ENCODE measurements at regions not wholly inside any gene's neighbourhood (a gene's known extent, or its start where the extent isn't known, plus 50 kb on each side); places are given as distances from the start of the nearest gene placed in this dataset.

DNA sequence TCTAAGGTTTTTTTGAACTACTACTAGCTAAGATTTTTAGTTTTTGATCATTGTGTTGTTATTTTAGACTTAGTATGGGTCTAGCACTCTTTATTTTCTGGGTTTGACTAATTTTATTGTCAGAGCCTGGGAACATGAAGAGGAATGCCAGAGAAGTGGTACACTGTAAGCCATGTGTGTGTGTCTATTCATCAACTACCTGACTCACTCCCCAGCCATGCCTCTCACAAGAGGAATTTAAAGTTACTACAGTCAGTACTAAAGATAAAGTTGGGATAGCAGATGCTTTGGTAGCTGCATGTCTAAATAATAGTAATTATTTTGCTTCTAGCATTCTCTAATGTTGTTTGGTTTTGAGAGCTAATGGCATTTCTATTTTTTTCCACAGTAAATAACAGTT is 264.8 kb downstream of the CSNK1G3 start (continued):
- TF ChIP-seq CTCF (IDR thresholded peaks at IDR 0.05) (no peak), RCOR1 (IDR thresholded peaks at IDR 0.05; ENCODE audit: low read length) (no peak), GABPA (IDR thresholded peaks at IDR 0.05; ENCODE audit: low read depth) (no peak), MEF2A (IDR thresholded peaks at IDR 0.05; ENCODE audit: borderline replicate concordance, low read depth) (no peak), SMC3 (IDR thresholded peaks at IDR 0.05; ENCODE audit: low read depth, low read length) (no peak), FOSL2 (IDR thresholded peaks at IDR 0.05; ENCODE audit: borderline replicate concordance, low read depth) (peak; percentile 79), YY1 (IDR thresholded peaks at IDR 0.05; ENCODE audit: low read depth) (no peak), TEAD4 (IDR thresholded peaks at IDR 0.05; ENCODE audit: borderline replicate concordance, insufficient read depth) (peak; percentile 38; the same call in 1 of the 2 replicates), NFIC (IDR thresholded peaks at IDR 0.05; ENCODE audit: borderline replicate concordance) (peak; percentile 25; the same call in 1 of the 2 replicates)

DNA sequence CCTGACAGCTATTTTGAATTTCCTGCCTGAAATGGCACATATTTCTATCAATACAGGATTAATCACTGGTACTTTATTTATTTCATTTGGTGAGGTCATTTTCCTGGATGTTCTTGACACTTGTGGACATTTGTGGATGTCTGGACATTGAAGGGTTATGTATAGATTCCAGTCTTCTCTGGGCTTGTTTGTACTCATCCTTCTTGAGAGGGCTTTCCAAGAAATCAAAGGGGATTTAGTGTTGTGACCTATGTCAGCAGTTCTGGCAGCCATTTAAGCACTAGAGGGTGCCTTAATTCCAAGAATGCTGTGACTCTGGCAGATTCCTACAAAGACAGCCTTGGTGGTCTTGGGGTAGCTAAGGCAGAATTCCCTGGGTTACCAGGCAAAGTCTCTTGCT is 259.7 kb downstream of the CSNK1G3 start:
- H4K20me1 ChIP-seq (ENCODE audit: insufficient read depth), result no peaks in the 10 kb centered on the region
- H3K36me3 ChIP-seq (replicated peaks in 1 of 2; ENCODE audit: control insufficient read depth in 1 of 2, insufficient read depth in 2 of 2, low read length in 1 of 2), result no peaks in the 10 kb centered on the region
- H3K9me2 ChIP-seq, result no peaks in the 10 kb centered on the region
- no peak for TF ChIP-seq POLR2AphosphoS5 (IDR thresholded peaks at IDR 0.05; ENCODE audit: low read depth, low read length)
- no peak for TF ChIP-seq FOSL2 (IDR thresholded peaks at IDR 0.05; ENCODE audit: borderline replicate concordance, low read depth)
- no peak for TF ChIP-seq FOXM1 (IDR thresholded peaks at IDR 0.05; ENCODE audit: low read depth)
- no peak for TF ChIP-seq TCF12 (IDR thresholded peaks at IDR 0.05)
- no peak for TF ChIP-seq RFX5 (IDR thresholded peaks at IDR 0.05; ENCODE audit: low read length)
- TF ChIP-seq MXI1 (IDR thresholded peaks at IDR 0.05; ENCODE audit: low read depth, low read length), result no peak
- TF ChIP-seq EP300 (IDR thresholded peaks at IDR 0.05; ENCODE audit: borderline replicate concordance in 1 of 2, low read depth in 1 of 2, low read length in 1 of 2), result no peak
- TF ChIP-seq YY1 (IDR thresholded peaks at IDR 0.05; ENCODE audit: low read depth), result no peak
- no peak for TF ChIP-seq CTCF (IDR thresholded peaks at IDR 0.05)
- no peak for TF ChIP-seq RXRA (IDR thresholded peaks at IDR 0.05; ENCODE audit: borderline replicate concordance, low read depth)
- no peak for TF ChIP-seq TAF1 (IDR thresholded peaks at IDR 0.05; ENCODE audit: borderline replicate concordance, low read depth, low read length)
- TF ChIP-seq CHD2 (IDR thresholded peaks at IDR 0.05; ENCODE audit: low read length, partially characterized antibody), result no peak
- TF ChIP-seq IRF3 (IDR thresholded peaks at IDR 0.05; ENCODE audit: low read depth, low read length), result no peak
- TF ChIP-seq RAD21 (IDR thresholded peaks at IDR 0.05; ENCODE audit: low read length), result no peak
- TF ChIP-seq, protein P1, sequence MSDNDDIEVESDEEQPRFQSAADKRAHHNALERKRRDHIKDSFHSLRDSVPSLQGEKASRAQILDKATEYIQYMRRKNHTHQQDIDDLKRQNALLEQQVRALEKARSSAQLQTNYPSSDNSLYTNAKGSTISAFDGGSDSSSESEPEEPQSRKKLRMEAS (IDR thresholded peaks at IDR 0.05; ENCODE audit: low read depth), result no peak
- no peak for TF ChIP-seq ZBTB33 (IDR thresholded peaks at IDR 0.05; ENCODE audit: borderline replicate concordance, low read depth)
- no peak for TF ChIP-seq GABPA (IDR thresholded peaks at IDR 0.05; ENCODE audit: low read depth)
- no peak for TF ChIP-seq TEAD4 (IDR thresholded peaks at IDR 0.05; ENCODE audit: borderline replicate concordance, insufficient read depth)
- TF ChIP-seq PBX3 (IDR thresholded peaks at IDR 0.05), result no peak
- TF ChIP-seq RCOR1 (IDR thresholded peaks at IDR 0.05; ENCODE audit: low read length), result no peak
- no peaks in the 10 kb centered on the region for H3K79me2 ChIP-seq (ENCODE audit: insufficient read depth)
- H3K9me3 ChIP-seq, result 0 out of 2 replicates have a peak, but pooled peaks cover 3% of the 10 kb centered on the region
- H3K27ac ChIP-seq (ENCODE audit: low read depth in 2 of 2, low read length in 1 of 2), result no peak overlapping the region
- H2AFZ ChIP-seq (ENCODE audit: low read depth), result no peak overlapping the region
- H3K27me3 ChIP-seq (ENCODE audit: insufficient read depth), result no peaks in the 10 kb centered on the region
- no peaks in the 10 kb centered on the region for H3F3A ChIP-seq (replicated peaks; ENCODE audit: insufficient read depth)
- no peak overlapping the region for H3K4me3 ChIP-seq (ENCODE audit: low read depth in 2 of 2, low read length in 1 of 2)
- H3K9ac ChIP-seq, result no peak overlapping the region
- ChIA-PET CTCF (no interaction called here), POLR2A (no interaction called here)
- H3K4me2 ChIP-seq, result no peak overlapping the region
- H3K4me1 ChIP-seq (ENCODE audit: control insufficient read depth in 1 of 2, insufficient read depth in 2 of 2, low read depth in 1 of 2, low read length in 1 of 2), result no peaks in the 10 kb centered on the region; a peak in 1 of 4 replicates
- no peak for DNase-seq

Measured in SK-N-SH (cell line).